ENCODE measurements at regions not wholly inside any gene's neighbourhood (a gene's known extent, or its start where the extent isn't known, plus 50 kb on each side); places are given as distances from the start of the nearest gene placed in this dataset.

- no peak overlapping the region for H3K9ac ChIP-seq (replicated peaks; ENCODE audit: extremely low read depth, insufficient read depth, low read length)
- ChIA-PET POLR2A (no interaction called here), CTCF (no interaction called here)
- H4K20me1 ChIP-seq (replicated peaks; ENCODE audit: control insufficient read depth, extremely low read depth, insufficient read depth, low read length): no peaks in the 10 kb centered on the region
- TF ChIP-seq EZH2 (IDR thresholded peaks at IDR 0.05; ENCODE audit: borderline replicate concordance, low read depth, low read length, severe bottlenecking): no peak
- TF ChIP-seq CTCF (IDR thresholded peaks at IDR 0.05; ENCODE audit: extremely low read depth in 1 of 2, insufficient read depth in 1 of 2, low read depth in 1 of 2, low read length in 2 of 2): no peak
- no peaks in the 10 kb centered on the region for H3K9me3 ChIP-seq (replicated peaks; ENCODE audit: control insufficient read depth, insufficient read depth, low read length)
- dilution Hi-C loops (cut with MboI; ENCODE audit: extremely low pct_ligation_motif_present, low sequenced_read_pairs): no loop called here
- no peaks in the 10 kb centered on the region for H3K4me1 ChIP-seq (ENCODE audit: control insufficient read depth, extremely low read depth, insufficient read depth, low read length)
- DNase-seq (ENCODE audit: low read depth, low spot score) (no peak), FAIRE-seq (no peak)
- no peak overlapping the region for H3K4me2 ChIP-seq (ENCODE audit: insufficient read depth, low read length)
- no TSS peak for BruUV-seq (replicated peaks)
- H3K79me2 ChIP-seq (ENCODE audit: control insufficient read depth, insufficient read depth, low read length): no peaks in the 10 kb centered on the region
- no peaks in the 10 kb centered on the region for H3K36me3 ChIP-seq (ENCODE audit: control insufficient read depth in 2 of 2, extremely low read depth in 1 of 2, insufficient read depth in 2 of 2, low read length in 2 of 2)
- no peaks in the 10 kb centered on the region for H3K27me3 ChIP-seq (ENCODE audit: control insufficient read depth in 2 of 2, insufficient read depth in 2 of 2, low read length in 2 of 2)
- H3K27ac ChIP-seq (ENCODE audit: insufficient read depth, low read depth, low read length): no peak overlapping the region
- no peak overlapping the region for H2AFZ ChIP-seq (ENCODE audit: low read depth, low read length)
- no peaks in the 10 kb centered on the region for H3K9me1 ChIP-seq (replicated peaks; ENCODE audit: control insufficient read depth, extremely low read depth, insufficient read depth, low read length)
- intact Hi-C loops (cut with micrococcal nuclease): no loop called here
- no peak overlapping the region for H3K4me3 ChIP-seq (replicated peaks in 1 of 3; ENCODE audit: insufficient read depth in 1 of 3, low read depth in 1 of 3, low read length in 3 of 3)
Measured at GRCh38 chr5:26828294-26828693, 210.1 kb downstream of the CDH9 start.

GRCh38 chr5:26813235-26813634 is 225.2 kb downstream of the CDH9 start:
- Histone ChIP-seq H3K4me2 (ENCODE audit: insufficient read depth, low read length) (no peak overlapping the region), H3K27ac (ENCODE audit: insufficient read depth, low read depth, low read length) (no peak overlapping the region), H3K79me2 (ENCODE audit: control insufficient read depth, insufficient read depth, low read length) (no peaks in the 10 kb centered on the region), H3K9me3 (replicated peaks; ENCODE audit: control insufficient read depth, insufficient read depth, low read length) (peaks cover 2% of the 10 kb centered on the region), H3K9ac (replicated peaks; ENCODE audit: extremely low read depth, insufficient read depth, low read length) (no peak overlapping the region), H3K9me1 (replicated peaks; ENCODE audit: control insufficient read depth, extremely low read depth, insufficient read depth, low read length) (no peaks in the 10 kb centered on the region), H4K20me1 (replicated peaks; ENCODE audit: control insufficient read depth, extremely low read depth, insufficient read depth, low read length) (no peaks in the 10 kb centered on the region), H3K4me1 (ENCODE audit: control insufficient read depth, extremely low read depth, insufficient read depth, low read length) (no peaks in the 10 kb centered on the region), H2AFZ (ENCODE audit: low read depth, low read length) (no peak overlapping the region), H3K27me3 (ENCODE audit: control insufficient read depth in 2 of 2, insufficient read depth in 2 of 2, low read length in 2 of 2) (no peaks in the 10 kb centered on the region), H3K36me3 (ENCODE audit: control insufficient read depth in 2 of 2, extremely low read depth in 1 of 2, insufficient read depth in 2 of 2, low read length in 2 of 2) (no peaks in the 10 kb centered on the region), H3K4me3 (replicated peaks in 1 of 3; ENCODE audit: insufficient read depth in 1 of 3, low read depth in 1 of 3, low read length in 3 of 3) (no peak overlapping the region)
- dilution Hi-C loops (cut with MboI; ENCODE audit: extremely low pct_ligation_motif_present, low sequenced_read_pairs): no loop called here
- TF ChIP-seq MAX (IDR thresholded peaks at IDR 0.05; ENCODE audit: insufficient read depth, insufficient read length) (no peak), FOS (IDR thresholded peaks at IDR 0.05; ENCODE audit: borderline replicate concordance, insufficient read depth, low read length) (no peak), POLR2AphosphoS5 (IDR thresholded peaks at IDR 0.05; ENCODE audit: insufficient read depth, low read depth, low read length) (no peak), POLR2A (IDR thresholded peaks at IDR 0.05; ENCODE audit: low read depth, low read length) (no peak), CTCF (IDR thresholded peaks at IDR 0.05; ENCODE audit: extremely low read depth in 1 of 2, insufficient read depth in 1 of 2, low read depth in 1 of 2, low read length in 2 of 2) (no peak), MYC (IDR thresholded peaks at IDR 0.05; ENCODE audit: low read depth, low read length) (no peak), GATA2 (IDR thresholded peaks at IDR 0.05; ENCODE audit: insufficient read depth, insufficient read length, low read depth, low read length) (no peak), EZH2 (IDR thresholded peaks at IDR 0.05; ENCODE audit: borderline replicate concordance, low read depth, low read length, severe bottlenecking) (no peak), JUN (IDR thresholded peaks at IDR 0.05; ENCODE audit: borderline replicate concordance, insufficient read depth, insufficient read length, low read depth) (no peak)
- DNase-seq (ENCODE audit: low read depth, low spot score) (no peak), FAIRE-seq (no peak)
- intact Hi-C loops (cut with micrococcal nuclease): no loop called here
- ChIA-PET POLR2A (no interaction called here), CTCF (no interaction called here)
- BruUV-seq (replicated peaks): no TSS peak
